NB4 (cell line): ENCODE measurements at regions not wholly inside any gene's neighbourhood (a gene's known extent, or its start where the extent isn't known, plus 50 kb on each side); places are given as distances from the start of the nearest gene placed in this dataset.

ENCODE experiments used
- CTCF ChIP-seq: IDR thresholded peaks from one replicate; pipeline ENCODE4 v1.5.1; 2012; ENCODE audit warnings: low read depth, low read length
- MYC ChIP-seq: IDR thresholded peaks from 2 replicates; pipeline ENCODE4 v1.6.1; 2011; ENCODE audit warnings: low read depth, low read length
- POLR2A ChIP-seq: IDR thresholded peaks from 2 replicates; pipeline ENCODE4 v1.6.1; 2011; ENCODE audit warnings: mild to moderate bottlenecking; ENCODE audit not compliant: insufficient read length; ENCODE audit errors: extremely low read depth

GRCh38 chr2:142332196-142332595, 201.4 kb upstream of the LRP1B start:
- no peak for TF ChIP-seq CTCF
- TF ChIP-seq POLR2A = no peak
- no peak for TF ChIP-seq MYC
